Endothelial cell of umbilical vein (primary cell): ENCODE measurements at regions not wholly inside any gene's neighbourhood (a gene's known extent, or its start where the extent isn't known, plus 50 kb on each side); places are given as distances from the start of the nearest gene placed in this dataset.

Source experiments
- BruUV-seq: library from RNA; stranded (reverse); fragments of 400-500 nt; replicated peaks from 2 replicates; lab custom pipeline; 2021; lab: Mats Ljungman, UMichigan
- CTCF ChIA-PET: fragments of 300-600, 350-600 bp; sonication (Branson Sonifier 250); formaldehyde crosslinking; loops from one replicate; lab custom pipeline; 2021; ENCODE audit warnings: antibody characterized with exemption, inconsistent platforms; lab: Charles Lee
- POLR2A ChIA-PET: fragments of 300-600, 350-600 bp; sonication (Branson Sonifier 250); formaldehyde crosslinking; loops from one replicate; lab custom pipeline; 2021; ENCODE audit warnings: antibody characterized with exemption, inconsistent platforms; lab: Charles Lee
- DNase-seq: peaks from one replicate; pipeline ENCODE4 v3.0.0-alpha.2; 2011; ENCODE audit warnings: low read depth, low spot score
- FAIRE-seq: peaks from 2 replicates; lab custom pipeline; 2011; peaks lifted over from hg19 to GRCh38; lab: Jason Lieb, UNC
- H2AFZ ChIP-seq: 2 replicates; pipeline ENCODE4 v1.6.0; 2012; ENCODE audit warnings: low read depth, low read length, control low read depth, inconsistent platforms
- H3K27ac ChIP-seq: 2 replicates; pipeline ENCODE4 v1.5.1; 2011; ENCODE audit warnings: low read depth, mild to moderate bottlenecking, control low read depth, low read length, moderate library complexity; ENCODE audit not compliant: insufficient read depth
- H3K27me3 ChIP-seq, 2 experiments: 2 replicates each; pipeline versions ENCODE4 v1.6.0 to v1.6.1; 2011; ENCODE audit warnings: low read length in 2 of 2, mixed read lengths in 1 of 2; ENCODE audit not compliant: control insufficient read depth in 2 of 2, insufficient read depth in 2 of 2
- H3K36me3 ChIP-seq, 2 experiments: 2 replicates in 1 of 2; 3 replicates in 1 of 2; pipeline ENCODE4 v1.5.1; 2011; ENCODE audit warnings: low read length in 2 of 2, mild to moderate bottlenecking in 1 of 2, moderate library complexity in 1 of 2; ENCODE audit not compliant: control insufficient read depth in 2 of 2, insufficient read depth in 2 of 2; ENCODE audit errors: extremely low read depth in 1 of 2
- H3K4me1 ChIP-seq: 3 replicates; pipeline ENCODE4 v1.5.1; 2011; ENCODE audit warnings: mild to moderate bottlenecking, low read length; ENCODE audit not compliant: control insufficient read depth, insufficient read depth; ENCODE audit errors: extremely low read depth
- H3K4me2 ChIP-seq: 2 replicates; pipeline ENCODE4 v1.6.1; 2011; ENCODE audit warnings: low read length, control low read depth, mixed read lengths; ENCODE audit not compliant: insufficient read depth
- H3K4me3 ChIP-seq, 3 experiments: fragments of 200-600 bp in 1 of 3; sonication (generic), shearing (Covaris generic) in 1 of 3; replicated peaks in 1 of 3; 2 replicates each; pipeline ENCODE4 v1.5.1; 2011 to 2016; ENCODE audit warnings: control low read depth in 3 of 3, low read length in 3 of 3, mild to moderate bottlenecking in 2 of 3, inconsistent platforms in 1 of 3, low read depth in 1 of 3, moderate library complexity in 1 of 3; ENCODE audit not compliant: insufficient read depth in 1 of 3
- H3K79me2 ChIP-seq: 2 replicates; pipeline ENCODE4 v1.6.0; 2012; ENCODE audit warnings: low read length, inconsistent platforms; ENCODE audit not compliant: control insufficient read depth, insufficient read depth
- H3K9ac ChIP-seq: replicated peaks from 2 replicates; pipeline ENCODE3; 2011; ENCODE audit warnings: low read length, control low read depth; ENCODE audit not compliant: insufficient read depth; ENCODE audit errors: extremely low read depth
- H3K9me1 ChIP-seq: replicated peaks from 3 replicates; pipeline ENCODE4 v1.6.0; 2011; ENCODE audit warnings: mild to moderate bottlenecking, low read length; ENCODE audit not compliant: control insufficient read depth, insufficient read depth; ENCODE audit errors: extremely low read depth
- H3K9me3 ChIP-seq: replicated peaks from 2 replicates; pipeline ENCODE4 v1.5.1; 2012; ENCODE audit warnings: low read length, inconsistent platforms; ENCODE audit not compliant: control insufficient read depth, insufficient read depth
- H4K20me1 ChIP-seq: replicated peaks from 2 replicates; pipeline ENCODE3; 2011; ENCODE audit warnings: mild to moderate bottlenecking, low read length; ENCODE audit not compliant: control insufficient read depth, insufficient read depth; ENCODE audit errors: extremely low read depth
- CTCF ChIP-seq, 2 donors: IDR thresholded peaks; 1 replicate in 1 of 2; 2 replicates in 1 of 2; pipeline ENCODE4 v1.5.1; 2011; ENCODE audit warnings: low read length in 2 of 2, mild to moderate bottlenecking in 2 of 2, moderate library complexity in 2 of 2, control low read depth in 1 of 2, inconsistent platforms in 1 of 2, low read depth in 1 of 2; ENCODE audit not compliant: insufficient read depth in 1 of 2; ENCODE audit errors: extremely low read depth in 1 of 2
- EZH2 ChIP-seq: IDR thresholded peaks from 2 replicates; pipeline ENCODE4 v1.6.1; 2012; ENCODE audit warnings: borderline replicate concordance, low read depth, mild to moderate bottlenecking, moderate library complexity, low read length, inconsistent platforms; ENCODE audit not compliant: severe bottlenecking
- FOS ChIP-seq: IDR thresholded peaks from 2 replicates; pipeline ENCODE4 v1.6.1; 2011; ENCODE audit warnings: mild to moderate bottlenecking, low read length, moderate library complexity, borderline replicate concordance; ENCODE audit not compliant: insufficient read depth
- GATA2 ChIP-seq: IDR thresholded peaks from 2 replicates; pipeline ENCODE4 v1.7.0; 2011; ENCODE audit warnings: low read depth, mild to moderate bottlenecking, moderate library complexity, mixed read lengths, low read length; ENCODE audit not compliant: insufficient read length, insufficient read depth
- JUN ChIP-seq: IDR thresholded peaks from 2 replicates; pipeline ENCODE4 v1.6.1; 2011; ENCODE audit warnings: borderline replicate concordance, low read depth; ENCODE audit not compliant: insufficient read length, insufficient read depth
- MAX ChIP-seq: IDR thresholded peaks from 2 replicates; pipeline ENCODE4 v1.6.1; 2011; ENCODE audit not compliant: insufficient read depth, insufficient read length
- MYC ChIP-seq: IDR thresholded peaks from one replicate; pipeline ENCODE4 v1.6.1; 2011; ENCODE audit warnings: mild to moderate bottlenecking, low read depth, low read length
- POLR2A ChIP-seq: IDR thresholded peaks from 2 replicates; pipeline ENCODE4 v1.6.1; 2012; ENCODE audit warnings: low read depth, mild to moderate bottlenecking, control low read depth, low read length
- POLR2AphosphoS5 ChIP-seq: IDR thresholded peaks from 2 replicates; pipeline ENCODE4 v1.6.1; 2012; ENCODE audit warnings: low read depth, mild to moderate bottlenecking, control low read depth, low read length, moderate library complexity; ENCODE audit not compliant: insufficient read depth
- dilution Hi-C: fragments of 300-500 bp; cut with MboI; formaldehyde crosslinking; loops from one replicate; pipeline ENCODE4 v1.15.0; 2019; ENCODE audit warnings: low sequenced_read_pairs; ENCODE audit not compliant: extremely low pct_ligation_motif_present
- intact Hi-C: fragments of 100-400 bp; cut with micrococcal nuclease; formaldehyde crosslinking; loops from one replicate; pipeline ENCODE4 v1.10.0; 2022

DNA sequence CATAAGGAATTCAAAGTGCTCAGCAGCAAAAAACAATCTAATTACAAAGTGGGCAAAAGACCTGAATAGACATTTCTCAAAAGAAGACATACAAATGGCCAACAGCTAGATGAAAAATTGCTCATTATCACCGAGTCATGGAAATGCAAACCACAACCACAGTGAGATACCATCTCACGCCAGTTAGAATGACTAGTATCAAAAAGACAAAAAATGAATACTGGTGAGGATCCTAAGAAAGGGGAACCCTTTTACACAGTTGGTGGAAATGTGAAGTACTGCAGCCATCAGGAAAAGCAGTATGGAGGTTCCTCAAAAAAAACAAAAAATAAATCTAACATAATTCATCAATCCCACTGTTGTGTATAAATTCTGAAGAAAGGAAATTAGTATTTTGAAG, 1206.1 kb downstream of the EFNB2 start:
- TF ChIP-seq CTCF (IDR thresholded peaks at IDR 0.05; ENCODE audit: extremely low read depth in 1 of 2, insufficient read depth in 1 of 2, low read depth in 1 of 2, low read length in 2 of 2) (no peak), MAX (no peak), POLR2AphosphoS5 (no peak), MYC (no peak)
- no peak for FAIRE-seq

DNA sequence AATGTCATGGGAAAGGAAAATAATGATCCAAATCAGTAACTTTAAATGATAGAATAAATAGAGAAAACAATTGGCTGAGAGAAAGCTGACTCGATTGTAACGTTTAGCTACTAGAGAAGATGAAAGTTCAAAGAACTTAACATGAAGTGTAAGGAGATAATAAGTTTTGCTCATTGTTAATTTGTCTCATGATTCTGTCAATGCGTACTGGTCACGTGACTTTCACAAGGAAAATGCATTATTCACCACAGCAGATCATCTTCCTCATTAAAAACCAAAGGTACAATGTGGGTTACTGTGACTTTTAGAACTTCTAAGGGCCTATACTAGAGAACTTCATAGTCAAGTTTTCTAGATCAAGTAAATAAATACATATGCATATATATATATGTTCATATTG, 1207.2 kb downstream of the EFNB2 start:
- Histone ChIP-seq H3K9me3 (no peaks in the 10 kb centered on the region), H3K4me2 (no peak overlapping the region), H3K4me3 (no peak overlapping the region), H3K9me1 (no peaks in the 10 kb centered on the region), H2AFZ (no peak overlapping the region), H3K9ac (no peak overlapping the region), H3K79me2 (no peaks in the 10 kb centered on the region), H3K27ac (no peak overlapping the region), H3K4me1 (no peaks in the 10 kb centered on the region), H3K36me3 (no peaks in the 10 kb centered on the region), H3K27me3 (no peaks in the 10 kb centered on the region), H4K20me1 (no peaks in the 10 kb centered on the region)
- no peak for DNase-seq
- CTCF ChIA-PET: interaction anchor here (1.3 kb wide), 1 partner anchor 554 kb away, joined by 3 read pairs; no protein-coding TSS in a partner anchor
- TF ChIP-seq MYC: no peak
- TF ChIP-seq CTCF (IDR thresholded peaks at IDR 0.05; ENCODE audit: extremely low read depth in 1 of 2, insufficient read depth in 1 of 2, low read depth in 1 of 2, low read length in 2 of 2): no peak
- TF ChIP-seq MAX: no peak
- no peak for TF ChIP-seq EZH2
- no peak for TF ChIP-seq JUN
- no peak for TF ChIP-seq POLR2AphosphoS5
- no peak for TF ChIP-seq FOS
- TF ChIP-seq POLR2A: no peak
- no peak for TF ChIP-seq GATA2
- no TSS peak for BruUV-seq
- POLR2A ChIA-PET: interaction anchor here (0.7 kb wide), 1 partner anchor 749 kb away, joined by 3 read pairs; no protein-coding TSS in a partner anchor
- dilution Hi-C loops: no loop called here
- intact Hi-C loops: no loop called here
- no peak for FAIRE-seq

More for the DNA sequence above, 1206.1 kb downstream of the EFNB2 start:
- H3K4me2 ChIP-seq: no peak overlapping the region
- no peak for DNase-seq
- no peaks in the 10 kb centered on the region for H3K79me2 ChIP-seq
- ChIA-PET CTCF (no interaction called here), POLR2A (no interaction called here)
- no peaks in the 10 kb centered on the region for H4K20me1 ChIP-seq
- no peak overlapping the region for H3K9ac ChIP-seq
- H3K9me1 ChIP-seq: no peaks in the 10 kb centered on the region
- no peaks in the 10 kb centered on the region for H3K36me3 ChIP-seq
- dilution Hi-C loops (no loop called here), intact Hi-C loops (no loop called here)
- H3K4me1 ChIP-seq: no peaks in the 10 kb centered on the region
- H3K4me3 ChIP-seq: no peak overlapping the region
- no TSS peak for BruUV-seq
- no peak overlapping the region for H2AFZ ChIP-seq
- H3K27me3 ChIP-seq: no peaks in the 10 kb centered on the region
- no peak overlapping the region for H3K27ac ChIP-seq
- H3K9me3 ChIP-seq: no peaks in the 10 kb centered on the region
